H9 (cell line): ENCODE measurements at regions not wholly inside any gene's neighbourhood (a gene's known extent, or its start where the extent isn't known, plus 50 kb on each side); places are given as distances from the start of the nearest gene placed in this dataset.

Experiments used
- DNase-seq: peaks from one replicate; pipeline ENCODE4 v3.0.0-alpha.2; 2017
- H2AFZ ChIP-seq: one replicate; pipeline ENCODE4 v1.6.1; 2013; ENCODE audit warnings: mild to moderate bottlenecking, low read length, control low read depth, moderate library complexity
- H2AK5ac ChIP-seq: 2 replicates; pipeline ENCODE4 v1.6.1; 2013; ENCODE audit warnings: low read length, control low read depth, mixed read lengths; ENCODE audit not compliant: insufficient read length
- H2BK120ac ChIP-seq: one replicate; pipeline ENCODE4 v1.6.1; 2013; ENCODE audit warnings: low read depth, mild to moderate bottlenecking, low read length, control low read depth, inconsistent platforms; ENCODE audit not compliant: poor library complexity, severe bottlenecking
- H2BK12ac ChIP-seq: 2 replicates; pipeline ENCODE4 v1.6.1; 2013; ENCODE audit warnings: low read length, control low read depth, mixed read lengths, low read depth; ENCODE audit not compliant: insufficient read length
- H2BK15ac ChIP-seq: 2 replicates; pipeline ENCODE4 v1.6.1; 2013; ENCODE audit warnings: low read depth, low read length, control low read depth
- H2BK20ac ChIP-seq: one replicate; pipeline ENCODE4 v1.6.1; 2013; ENCODE audit warnings: low read depth, mild to moderate bottlenecking, low read length, control low read depth, inconsistent platforms; ENCODE audit not compliant: poor library complexity, severe bottlenecking
- H2BK5ac ChIP-seq: 2 replicates; pipeline ENCODE4 v1.6.1; 2013; ENCODE audit warnings: low read length, control low read depth, mixed read lengths; ENCODE audit not compliant: insufficient read length
- H3K14ac ChIP-seq: 2 replicates; pipeline ENCODE4 v1.6.1; 2013; ENCODE audit warnings: low read length, control low read depth; ENCODE audit not compliant: insufficient read depth
- H3K18ac ChIP-seq: 2 replicates; pipeline ENCODE4 v1.6.1; 2013; ENCODE audit warnings: low read depth, mild to moderate bottlenecking, mixed read lengths, low read length, control low read depth; ENCODE audit not compliant: insufficient read length
- H3K23ac ChIP-seq: 2 replicates; pipeline ENCODE4 v1.6.1; 2013; ENCODE audit warnings: low read length, control low read depth, mixed read lengths, low read depth; ENCODE audit not compliant: insufficient read length
- H3K23me2 ChIP-seq: 2 replicates; pipeline ENCODE4 v1.6.1; 2013; ENCODE audit warnings: low read depth, mild to moderate bottlenecking, mixed read lengths, low read length, control low read depth; ENCODE audit not compliant: insufficient read length, poor library complexity, severe bottlenecking
- H3K27ac ChIP-seq: 2 replicates; pipeline ENCODE4 v1.5.1; 2013; ENCODE audit warnings: low read length, control low read depth, mixed read lengths, low read depth; ENCODE audit not compliant: insufficient read length
- H3K27me3 ChIP-seq: 2 replicates; pipeline ENCODE4 v1.6.1; 2013; ENCODE audit warnings: low read length, control low read depth, inconsistent platforms; ENCODE audit not compliant: insufficient read depth
- H3K4ac ChIP-seq: 2 replicates; pipeline ENCODE4 v1.6.1; 2013; ENCODE audit warnings: low read depth, mild to moderate bottlenecking, control low read depth, inconsistent platforms, low read length, moderate library complexity
- H3K4me1 ChIP-seq: 2 replicates; pipeline ENCODE4 v1.6.1; 2013; ENCODE audit warnings: low read length, control low read depth, inconsistent platforms; ENCODE audit not compliant: insufficient read depth
- H3K4me2 ChIP-seq: 2 replicates; pipeline ENCODE4 v1.6.1; 2013; ENCODE audit warnings: low read length, control low read depth, mixed read lengths; ENCODE audit not compliant: insufficient read length, insufficient read depth
- H3K56ac ChIP-seq: 2 replicates; pipeline ENCODE4 v1.6.1; 2013; ENCODE audit warnings: low read depth, mild to moderate bottlenecking, mixed read lengths, low read length, control low read depth; ENCODE audit not compliant: insufficient read length
- H3K79me1 ChIP-seq: 2 replicates; pipeline ENCODE4 v1.6.1; 2013; ENCODE audit warnings: low read depth, mild to moderate bottlenecking, moderate library complexity, low read length, control low read depth, inconsistent platforms; ENCODE audit not compliant: insufficient read depth, poor library complexity, severe bottlenecking
- H3K79me2 ChIP-seq: 2 replicates; pipeline ENCODE4 v1.6.1; 2013; ENCODE audit warnings: low read length, control low read depth, inconsistent platforms; ENCODE audit not compliant: insufficient read depth
- H3K9ac ChIP-seq: 2 replicates; pipeline ENCODE4 v1.6.1; 2013; ENCODE audit warnings: low read length, control low read depth, mixed read lengths; ENCODE audit not compliant: insufficient read length; ENCODE audit errors: extremely low read depth
- H3K9me3 ChIP-seq: one replicate; pipeline ENCODE4 v1.6.1; 2013; ENCODE audit warnings: low read depth, low read length, inconsistent platforms; ENCODE audit not compliant: control insufficient read depth
- H3T11ph ChIP-seq: one replicate; pipeline ENCODE4 v1.6.1; 2013; ENCODE audit warnings: mild to moderate bottlenecking, low read length, control low read depth, inconsistent platforms
- H4K20me1 ChIP-seq: one replicate; pipeline ENCODE4 v1.6.1; 2013; ENCODE audit not compliant: control insufficient read depth, insufficient read length, insufficient read depth
- H4K5ac ChIP-seq: 2 replicates; pipeline ENCODE4 v1.6.1; 2013; ENCODE audit warnings: low read depth, mild to moderate bottlenecking, mixed read lengths, low read length, control low read depth; ENCODE audit not compliant: insufficient read length
- H4K8ac ChIP-seq: replicated peaks from 2 replicates; pipeline ENCODE4 v1.6.1; 2013; ENCODE audit warnings: low read length, control low read depth, mixed read lengths, low read depth; ENCODE audit not compliant: insufficient read length
- H4K91ac ChIP-seq: 2 replicates; pipeline ENCODE4 v1.6.1; 2013; ENCODE audit warnings: low read depth, mild to moderate bottlenecking, moderate library complexity, mixed read lengths, low read length, control low read depth; ENCODE audit not compliant: insufficient read length
- H3K27ac Mint-ChIP-seq, 3 experiments: 2 replicates in 2 of 3; 3 replicates in 1 of 3; pipeline ENCODE4 v1.8.0; 2020 to 2021; ENCODE audit warnings: mixed read lengths in 3 of 3, mild to moderate bottlenecking in 1 of 3, moderate library complexity in 1 of 3
- H3K27me3 Mint-ChIP-seq: 2 replicates; pipeline ENCODE4 v1.8.0; 2021; ENCODE audit warnings: low read depth, mild to moderate bottlenecking, moderate library complexity, mixed read lengths
- H3K36me3 Mint-ChIP-seq, 3 experiments: 2 replicates in 2 of 3; 3 replicates in 1 of 3; pipeline ENCODE4 v1.8.0; 2020 to 2021; ENCODE audit warnings: low read depth in 3 of 3, mixed read lengths in 3 of 3; ENCODE audit not compliant: insufficient read depth in 1 of 3
- H3K4me1 Mint-ChIP-seq, 2 experiments: 2 replicates each; pipeline ENCODE4 v1.8.0; 2020; ENCODE audit warnings: mixed read lengths in 2 of 2
- H3K4me3 Mint-ChIP-seq, 2 experiments: 2 replicates in 1 of 2; 3 replicates in 1 of 2; pipeline ENCODE4 v1.8.0; 2020 to 2021; ENCODE audit warnings: mild to moderate bottlenecking in 2 of 2, mixed read lengths in 2 of 2, moderate library complexity in 1 of 2
- H3K9me3 Mint-ChIP-seq, 2 experiments: 2 replicates in 1 of 2; 3 replicates in 1 of 2; pipeline ENCODE4 v1.8.0; 2020; ENCODE audit warnings: mild to moderate bottlenecking in 2 of 2, mixed read lengths in 2 of 2, moderate library complexity in 1 of 2
- WGBS: extraction: QIAGEN DNeasy Blood & Tissue Kit; methylation state at CpG from one replicate; pipeline ENCODE4 v1.1.7; 2013; ENCODE audit warnings: missing lambda C conversion rate, low lambda C conversion rate, mixed read lengths; ENCODE audit not compliant: insufficient read length; ENCODE audit errors: extremely low coverage; 5-methylcytosine and 5-hydroxymethylcytosine counted together
- TF ChIP-seq, protein P1 (sequence below): fragments of 200-600 bp; sonication (generic); conservative IDR thresholded peaks from 3 replicates; pipeline ENCODE4 v1.8.0; 2021; ENCODE audit warnings: antibody characterized with exemption, mild to moderate bottlenecking

- Histone ChIP-seq H3T11ph (no peak overlapping the region), H2BK20ac (no peak overlapping the region), H3K14ac (no peak overlapping the region), H3K56ac (no peak overlapping the region), H4K5ac (no peak overlapping the region), H3K18ac (no peak overlapping the region), H3K27ac (no peak overlapping the region), H3K4me2 (no peak overlapping the region), H3K9me3 (no peaks in the 10 kb centered on the region), H3K9ac (no peak overlapping the region), H2BK5ac (no peak overlapping the region), H4K8ac (no peak overlapping the region), H3K4ac (no peak overlapping the region), H3K79me1 (no peaks in the 10 kb centered on the region), H3K23me2 (no peaks in the 10 kb centered on the region), H2AK5ac (no peak overlapping the region), H2AFZ (no peak overlapping the region), H3K4me1 (no peaks in the 10 kb centered on the region), H3K23ac (no peak overlapping the region), H3K27me3 (no peaks in the 10 kb centered on the region), H2BK12ac (no peak overlapping the region), H2BK15ac (no peak overlapping the region), H4K20me1 (no peaks in the 10 kb centered on the region), H2BK120ac (no peak overlapping the region), H3K79me2 (no peaks in the 10 kb centered on the region), H4K91ac (no peak overlapping the region)
- Mint-ChIP-seq H3K36me3 (no peaks in the 10 kb centered on the region), H3K4me1 (peaks cover 0 to 3% of the 10 kb centered on the region in 2 experiments; a peak in 1 of 4 replicates), H3K4me3 (no peak overlapping the region), H3K27ac (no peak overlapping the region), H3K27me3 (no peaks in the 10 kb centered on the region; the same call in 1 of the 2 replicates), H3K9me3 (peaks cover 3 to 5% of the 10 kb centered on the region in 2 experiments; a peak in 2 of 5 replicates)
- DNase-seq, result no peak
- WGBS, result no CpG with 5 or more reads among the region's 1 CpG
- TF ChIP-seq, protein P1, sequence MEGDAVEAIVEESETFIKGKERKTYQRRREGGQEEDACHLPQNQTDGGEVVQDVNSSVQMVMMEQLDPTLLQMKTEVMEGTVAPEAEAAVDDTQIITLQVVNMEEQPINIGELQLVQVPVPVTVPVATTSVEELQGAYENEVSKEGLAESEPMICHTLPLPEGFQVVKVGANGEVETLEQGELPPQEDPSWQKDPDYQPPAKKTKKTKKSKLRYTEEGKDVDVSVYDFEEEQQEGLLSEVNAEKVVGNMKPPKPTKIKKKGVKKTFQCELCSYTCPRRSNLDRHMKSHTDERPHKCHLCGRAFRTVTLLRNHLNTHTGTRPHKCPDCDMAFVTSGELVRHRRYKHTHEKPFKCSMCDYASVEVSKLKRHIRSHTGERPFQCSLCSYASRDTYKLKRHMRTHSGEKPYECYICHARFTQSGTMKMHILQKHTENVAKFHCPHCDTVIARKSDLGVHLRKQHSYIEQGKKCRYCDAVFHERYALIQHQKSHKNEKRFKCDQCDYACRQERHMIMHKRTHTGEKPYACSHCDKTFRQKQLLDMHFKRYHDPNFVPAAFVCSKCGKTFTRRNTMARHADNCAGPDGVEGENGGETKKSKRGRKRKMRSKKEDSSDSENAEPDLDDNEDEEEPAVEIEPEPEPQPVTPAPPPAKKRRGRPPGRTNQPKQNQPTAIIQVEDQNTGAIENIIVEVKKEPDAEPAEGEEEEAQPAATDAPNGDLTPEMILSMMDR, result no peak
Observed at GRCh38 chr4:30610361-30610760, 109.8 kb upstream of the PCDH7 start.
